Right ventricle myocardium inferior (tissue), 1 donor: ENCODE measurements at regions not wholly inside any gene's neighbourhood (a gene's known extent, or its start where the extent isn't known, plus 50 kb on each side); places are given as distances from the start of the nearest gene placed in this dataset.
A peak's percentile ranks its signal among the peaks of the same experiment; 100 is the strongest.

Source experiments
- ATAC-seq: fragments of 200-7000 bp; cut with Tn5 transposase; one replicate; pipeline ENCODE4 v1.9.1; 2020; ENCODE audit warnings: mild to moderate bottlenecking, moderate library complexity
- DNase-seq: peaks from one replicate; pipeline ENCODE4 v3.0.0; 2021; ENCODE audit errors: missing footprints
- intact Hi-C: fragments of 100-400 bp; cut with DNase I; formaldehyde crosslinking; loops from one replicate; pipeline ENCODE4 v1.11.0; 2022
- donor health status: DM: no; HTN: yes; CAD: no; lungs with severe emphysema.

GRCh38 chr7:22962775-22963350 lies 51.1 kb downstream of the HYCC1 start:
- intact Hi-C loops = no loop called here
- ATAC-seq (no peak), DNase-seq (no peak)

- no peak for ATAC-seq
- intact Hi-C loops = no loop called here
- no peak for DNase-seq
Measured at GRCh38 chr7:22958742-22959141, 55.2 kb downstream of the HYCC1 start.

- intact Hi-C loops = loop anchor here (5.0 kb wide), 1 partner anchor 102 kb away; no protein-coding TSS in a partner anchor
- DNase-seq (no peak), ATAC-seq (no peak)
Measured at GRCh38 chr7:22954251-22954650, 59.7 kb downstream of the HYCC1 start.

- DNase-seq (no peak), ATAC-seq (no peak)
- intact Hi-C loops = loop anchor here (5.0 kb wide), 1 partner anchor 100 kb away; no protein-coding TSS in a partner anchor
Measured at GRCh38 chr7:22952306-22953015, 61.5 kb downstream of the HYCC1 start.

GRCh38 chr7:22949944-22950343 lies 64.0 kb downstream of the HYCC1 start:
- ATAC-seq (no peak), DNase-seq (no peak)
- intact Hi-C loops = loop anchor here (5.0 kb wide), 1 partner anchor 98 kb away; no protein-coding TSS in a partner anchor

GRCh38 chr7:22949221-22949620 lies 64.7 kb downstream of the HYCC1 start:
- intact Hi-C loops = no loop called here
- DNase-seq (no peak), ATAC-seq (no peak)

GRCh38 chr7:22948770-22949169 lies 65.2 kb downstream of the HYCC1 start:
- ATAC-seq = no peak
- DNase-seq = no peak
- intact Hi-C loops = no loop called here

GRCh38 chr7:22945584-22945983 lies 68.3 kb downstream of the HYCC1 start:
- intact Hi-C loops = no loop called here
- ATAC-seq (no peak), DNase-seq (no peak)

- intact Hi-C loops = no loop called here
- DNase-seq (no peak), ATAC-seq (no peak)
Measured at GRCh38 chr7:22944510-22944909, 69.4 kb downstream of the HYCC1 start.

- intact Hi-C loops = no loop called here
- ATAC-seq (no peak), DNase-seq (no peak)
Measured at GRCh38 chr7:22944022-22944421, 69.9 kb downstream of the HYCC1 start.

GRCh38 chr7:22942191-22942590 lies 71.7 kb downstream of the HYCC1 start:
- ATAC-seq = no peak
- intact Hi-C loops = no loop called here
- DNase-seq = no peak

- intact Hi-C loops = no loop called here
- DNase-seq (no peak), ATAC-seq (no peak)
Measured at GRCh38 chr7:22939842-22940241, 74.1 kb downstream of the HYCC1 start.

GRCh38 chr7:22937946-22938345 lies 76.0 kb downstream of the HYCC1 start:
- DNase-seq (no peak), ATAC-seq (no peak)
- intact Hi-C loops = no loop called here

GRCh38 chr7:22936246-22936645 lies 77.7 kb downstream of the HYCC1 start:
- DNase-seq (no peak), ATAC-seq (no peak)
- intact Hi-C loops = no loop called here

GRCh38 chr7:22935269-22935668 lies 78.7 kb downstream of the HYCC1 start:
- ATAC-seq = no peak
- intact Hi-C loops = no loop called here
- no peak for DNase-seq

- ATAC-seq (peak; percentile 20), DNase-seq (no peak)
- intact Hi-C loops = no loop called here
Measured at GRCh38 chr7:22934473-22935065, 79.4 kb downstream of the HYCC1 start.

- DNase-seq = no peak
- intact Hi-C loops = no loop called here
- peak; percentile 72 for ATAC-seq
Measured at GRCh38 chr7:22934023-22934422, 79.9 kb downstream of the HYCC1 start.

- DNase-seq (no peak), ATAC-seq (no peak)
- intact Hi-C loops = no loop called here
Measured at GRCh38 chr7:22932896-22933295, 81.0 kb downstream of the HYCC1 start.

GRCh38 chr7:22931011-22931410 lies 82.9 kb downstream of the HYCC1 start:
- no peak for ATAC-seq
- DNase-seq = no peak
- intact Hi-C loops = no loop called here

GRCh38 chr7:22922307-22922706 lies 91.6 kb downstream of the HYCC1 start:
- DNase-seq = no peak
- intact Hi-C loops = no loop called here
- ATAC-seq = no peak
